ENCODE measurements at regions not wholly inside any gene's neighbourhood (a gene's known extent, or its start where the extent isn't known, plus 50 kb on each side); places are given as distances from the start of the nearest gene placed in this dataset.

GRCh38 chr2:234257859-234258561, 207.5 kb downstream of the SPP2 start:
- peak in 2 of 5 experiments; percentile 7 to 38 for TF ChIP-seq CTCF (IDR thresholded peaks at IDR 0.05)
- no peak for TF ChIP-seq EP300 (IDR thresholded peaks at IDR 0.05)
- no peak for TF ChIP-seq POLR2A (IDR thresholded peaks at IDR 0.05)
